Ammon's horn (tissue), 1 donor: ENCODE measurements at regions not wholly inside any gene's neighbourhood (a gene's known extent, or its start where the extent isn't known, plus 50 kb on each side); places are given as distances from the start of the nearest gene placed in this dataset.

ENCODE experiments used
- DNase-seq: peaks from one replicate; pipeline ENCODE4 v3.0.0-alpha.2; 2016; ENCODE audit warnings: low spot score

DNA sequence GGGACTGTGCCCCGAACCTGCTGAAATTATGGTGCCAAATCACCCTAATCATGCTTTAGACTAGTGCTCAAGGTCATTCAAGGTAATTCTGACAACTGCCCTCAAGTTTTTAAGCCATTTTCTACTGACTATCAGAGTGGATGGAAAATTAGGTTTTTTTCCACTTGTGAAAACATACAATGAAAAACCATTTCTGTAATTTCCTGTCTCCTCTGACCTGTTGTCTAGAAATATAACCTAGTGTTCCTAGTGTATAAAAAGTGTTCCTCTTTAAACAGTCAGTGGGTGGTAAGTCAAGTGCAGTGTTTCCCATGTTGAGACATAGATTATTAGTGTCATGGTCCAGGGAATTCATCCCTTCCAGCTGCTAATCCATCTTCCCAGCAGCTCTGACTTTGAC is 232.8 kb upstream of the UMPS start:
- DNase-seq = no peak

DNA sequence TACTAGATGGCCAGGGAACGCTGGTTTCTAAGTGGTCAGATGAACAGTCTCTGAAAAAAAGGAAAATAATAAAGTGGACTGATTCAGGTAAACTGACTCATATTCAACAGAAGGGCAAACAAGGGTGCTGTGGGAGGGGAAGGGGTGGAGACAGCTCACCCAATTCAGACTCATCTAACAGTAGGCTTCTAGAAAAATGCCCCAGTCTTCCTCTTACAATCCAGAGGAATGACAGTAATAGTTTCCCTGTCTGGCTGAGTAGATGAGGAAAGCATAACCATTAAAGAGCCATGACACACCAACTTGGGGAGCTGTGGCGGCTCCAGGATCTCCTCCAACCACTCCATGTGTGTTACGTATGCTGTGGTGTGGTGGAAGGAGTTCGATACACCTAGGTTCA is 231.4 kb upstream of the UMPS start:
- no peak for DNase-seq

DNA sequence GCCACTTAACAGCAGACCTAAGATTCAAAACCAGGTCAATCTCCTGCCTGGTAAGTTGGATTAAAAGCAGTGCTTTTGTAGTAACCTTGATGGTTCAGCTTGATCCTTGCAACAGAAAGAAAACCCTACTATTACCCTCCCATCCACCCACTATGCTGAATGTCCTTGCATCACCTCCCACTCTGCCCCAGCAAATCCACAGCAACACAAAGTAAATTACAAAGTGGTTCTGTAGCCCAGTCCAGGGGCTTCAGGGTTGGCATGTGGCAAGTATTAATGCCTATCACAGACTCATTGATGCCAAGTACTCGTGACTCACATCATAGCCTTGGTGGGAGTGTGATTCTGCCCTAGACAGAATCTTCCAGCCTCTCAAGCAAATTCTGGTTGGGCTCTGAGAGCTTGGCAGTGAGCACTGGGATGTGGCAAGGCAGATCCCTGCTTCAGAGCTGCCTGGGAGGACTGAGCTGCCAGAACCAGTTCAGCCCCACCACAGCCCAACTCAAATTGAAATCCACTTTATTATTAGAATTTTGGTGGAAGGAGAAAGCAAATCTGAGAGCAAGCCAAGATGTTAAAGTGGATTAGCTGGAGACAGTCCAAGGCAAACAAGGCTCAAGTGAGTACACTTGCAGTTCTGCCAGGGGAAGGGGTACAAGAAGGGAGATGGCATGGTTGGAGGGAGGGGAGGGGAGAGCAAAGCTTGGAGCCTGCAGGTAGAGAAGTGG is 225.8 kb upstream of the UMPS start:
- DNase-seq = peak; percentile 27

DNA sequence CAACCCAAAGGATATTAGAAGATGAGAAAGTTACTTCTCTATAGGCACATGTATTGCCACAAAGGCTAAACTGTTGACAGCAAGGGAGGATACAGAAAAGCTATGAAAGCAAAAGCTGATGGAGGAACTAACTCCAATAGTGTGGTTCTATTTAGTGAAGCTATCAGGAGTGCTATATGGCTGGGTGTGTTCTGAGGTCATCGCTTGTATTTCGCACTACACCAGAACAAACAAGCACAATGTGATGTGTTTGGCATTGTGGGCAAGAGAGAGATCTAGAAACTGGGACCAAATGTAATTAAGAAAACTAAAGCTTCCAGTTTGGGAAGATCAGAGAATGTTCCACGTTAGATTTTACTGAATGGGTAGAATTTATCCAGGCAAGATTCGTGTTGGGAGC is 220.4 kb upstream of the UMPS start:
- DNase-seq = no peak

DNA sequence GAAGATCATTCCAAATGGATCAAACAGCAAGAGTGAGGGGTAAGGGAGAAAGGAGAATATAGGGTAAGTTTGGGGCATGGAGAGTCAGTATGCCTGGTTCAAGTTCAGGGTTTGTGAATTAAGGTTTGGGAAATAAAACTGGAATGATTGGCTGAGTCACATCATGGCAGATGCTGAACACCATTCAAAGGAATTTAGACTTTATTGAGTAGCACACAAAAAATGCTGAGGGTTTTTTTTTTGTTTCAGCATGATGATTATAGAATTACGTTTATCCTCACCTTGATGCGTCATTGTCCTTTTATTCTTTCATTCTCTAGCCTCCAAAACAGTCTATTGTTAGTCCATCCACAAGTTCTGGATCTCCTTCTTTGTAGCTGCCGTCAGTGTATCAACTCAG is 220.0 kb upstream of the UMPS start:
- no peak for DNase-seq

DNA sequence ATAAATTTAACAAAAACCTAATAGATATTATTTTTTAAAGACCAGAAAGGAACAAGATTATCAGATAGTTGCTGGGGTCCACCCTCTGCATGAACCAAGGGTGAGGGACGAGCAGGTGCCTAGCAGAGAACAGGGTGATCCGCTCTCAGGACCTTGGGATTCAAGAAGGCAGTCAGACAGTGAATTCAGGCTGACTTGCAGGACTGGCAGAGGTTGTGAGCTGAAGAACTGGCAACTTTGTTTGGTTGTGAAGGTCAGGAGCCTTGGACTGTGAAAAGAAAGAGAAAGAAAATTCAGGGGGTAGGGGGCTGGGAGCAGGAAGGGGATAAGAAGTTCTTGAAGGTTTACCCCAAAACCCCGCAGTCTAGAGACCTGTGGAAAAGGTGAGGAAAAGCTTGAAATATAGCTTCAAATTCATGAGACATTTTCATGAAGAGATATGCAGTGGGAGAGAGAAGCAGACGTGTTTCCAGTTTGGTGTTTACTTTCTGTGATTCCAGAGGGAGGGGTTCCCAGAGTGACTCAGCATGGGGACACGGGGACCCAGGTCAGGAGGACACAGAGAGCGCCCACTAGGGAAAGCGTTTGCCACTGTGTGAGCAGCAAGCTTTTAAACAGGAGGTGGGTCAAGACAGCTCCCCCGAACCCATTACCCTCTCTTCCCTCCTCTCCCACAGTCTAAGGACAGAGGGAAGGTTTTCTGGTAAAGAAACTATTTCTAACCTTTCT is 217.2 kb upstream of the UMPS start:
- no peak for DNase-seq

DNA sequence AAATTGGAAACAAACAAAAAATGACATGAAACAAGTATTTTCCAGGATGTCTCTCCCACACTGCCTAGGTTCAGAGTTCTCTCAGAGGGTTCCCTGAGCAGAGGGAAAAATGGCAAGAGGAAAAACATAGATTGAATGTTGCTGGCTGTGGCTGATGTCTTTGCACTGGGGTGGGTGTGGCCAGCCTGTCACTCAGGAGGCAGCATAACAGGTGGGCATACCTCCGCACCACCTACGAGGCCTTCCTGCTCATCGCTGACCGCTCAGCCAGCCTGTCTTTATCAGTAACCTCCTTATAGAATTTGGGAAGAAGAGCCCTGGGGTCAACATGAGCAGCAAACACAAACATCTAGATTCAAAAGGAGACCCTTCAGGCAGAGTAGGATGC is 216.6 kb upstream of the UMPS start:
- DNase-seq = no peak

DNA sequence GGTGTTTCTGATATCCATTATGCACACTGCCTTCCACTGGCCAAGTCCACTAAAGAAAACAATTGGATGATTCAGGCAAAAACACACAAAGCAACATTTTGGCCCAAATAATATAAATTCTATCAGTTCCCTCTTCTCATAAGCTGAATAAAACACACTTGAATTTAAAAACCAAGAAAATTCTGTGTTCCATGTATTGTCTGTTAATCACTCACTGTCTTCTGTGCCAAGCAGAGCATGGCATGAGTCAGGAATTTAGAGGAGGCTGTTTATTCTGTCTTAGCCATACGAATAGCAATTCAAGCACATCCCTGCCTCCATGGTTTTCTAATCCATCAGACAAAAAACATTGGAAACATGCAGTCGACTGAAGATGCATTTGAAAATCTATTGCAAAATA is 215.6 kb upstream of the UMPS start:
- peak; percentile 74 for DNase-seq

DNA sequence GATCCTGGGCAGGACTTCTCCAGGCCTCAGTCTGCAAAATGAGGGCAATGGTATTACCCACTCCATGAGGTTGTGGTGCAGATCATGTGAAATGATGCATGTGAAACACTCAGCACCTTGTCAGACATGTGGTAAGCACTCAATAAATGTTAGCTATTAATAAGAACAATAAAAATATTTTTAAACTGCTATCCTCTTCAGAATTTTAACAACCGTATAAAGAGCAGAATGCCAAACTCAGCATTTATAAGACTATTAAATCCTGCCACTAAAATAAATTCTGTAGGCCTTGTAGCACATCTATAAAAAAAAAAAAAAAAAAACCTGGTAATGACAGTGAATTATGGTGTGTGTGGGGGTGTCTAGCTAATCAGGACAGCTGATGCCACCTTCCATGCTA is 213.9 kb upstream of the UMPS start:
- no peak for DNase-seq

DNA sequence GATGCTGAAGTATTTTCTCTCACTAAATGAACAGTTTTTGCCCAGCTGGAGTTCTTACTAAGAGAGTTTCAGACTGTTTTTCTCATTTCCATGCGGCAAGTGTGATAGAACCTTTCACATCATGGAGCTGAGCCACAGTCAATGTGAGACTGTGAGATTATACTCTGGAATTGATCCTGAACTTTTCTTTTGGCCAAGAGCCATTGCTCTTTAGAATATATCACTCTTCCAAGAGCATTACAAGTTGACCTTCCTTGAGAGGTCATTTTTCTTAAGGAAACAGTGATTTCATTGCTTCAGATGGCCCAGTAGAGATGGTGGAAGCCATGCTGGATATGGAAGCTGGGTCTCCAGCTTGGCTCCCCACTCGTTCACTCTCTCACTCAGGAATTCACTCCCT is 212.9 kb upstream of the UMPS start:
- DNase-seq = no peak

DNA sequence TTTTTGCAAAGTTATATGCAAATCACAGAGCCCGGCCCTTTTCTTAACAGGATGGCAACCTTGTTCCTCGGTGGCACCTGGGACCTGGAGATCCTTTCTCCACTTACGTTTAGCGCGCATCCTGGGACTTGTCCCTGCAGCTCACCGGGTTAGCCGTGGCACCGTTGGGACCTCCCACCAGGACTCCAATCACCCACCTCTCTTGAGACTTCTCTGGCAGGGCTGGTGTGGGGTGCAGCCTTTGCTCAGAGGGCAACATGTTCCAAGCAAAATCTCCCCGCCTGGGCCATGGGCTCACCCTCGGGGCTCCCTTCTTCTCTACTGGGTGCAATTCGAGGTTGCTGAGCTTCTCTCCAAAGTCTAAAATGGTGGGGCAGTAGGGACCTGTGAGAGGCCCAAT is 211.9 kb upstream of the UMPS start:
- no peak for DNase-seq

DNA sequence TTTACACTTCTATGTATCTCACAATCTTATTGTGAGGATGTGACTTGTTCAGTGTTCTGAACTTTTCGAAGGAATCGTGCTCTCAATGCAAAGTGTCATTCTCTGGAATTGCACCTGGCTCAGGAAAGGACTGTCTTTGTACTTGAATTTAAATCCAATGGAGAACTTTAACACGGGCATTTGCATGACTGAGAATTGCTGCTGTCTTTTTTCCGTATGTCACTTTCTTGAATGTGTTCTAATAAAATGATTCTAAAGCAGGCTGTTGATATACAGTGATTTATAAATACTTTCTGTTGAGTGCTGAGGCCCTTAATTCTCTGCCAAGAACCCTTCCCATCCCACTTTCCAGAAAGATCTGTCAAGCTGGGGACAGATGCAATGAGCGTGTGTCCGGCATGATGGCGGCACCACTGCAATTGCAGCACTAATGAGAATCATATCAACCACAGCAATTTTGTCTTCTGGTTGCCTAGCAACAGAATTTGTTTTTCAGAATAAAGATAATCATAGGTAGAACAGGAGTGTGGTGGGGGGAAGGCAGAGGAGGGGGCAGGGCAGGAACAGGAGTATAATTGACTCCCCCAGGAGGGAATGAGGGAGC is 210.6 kb upstream of the UMPS start:
- no peak for DNase-seq

DNA sequence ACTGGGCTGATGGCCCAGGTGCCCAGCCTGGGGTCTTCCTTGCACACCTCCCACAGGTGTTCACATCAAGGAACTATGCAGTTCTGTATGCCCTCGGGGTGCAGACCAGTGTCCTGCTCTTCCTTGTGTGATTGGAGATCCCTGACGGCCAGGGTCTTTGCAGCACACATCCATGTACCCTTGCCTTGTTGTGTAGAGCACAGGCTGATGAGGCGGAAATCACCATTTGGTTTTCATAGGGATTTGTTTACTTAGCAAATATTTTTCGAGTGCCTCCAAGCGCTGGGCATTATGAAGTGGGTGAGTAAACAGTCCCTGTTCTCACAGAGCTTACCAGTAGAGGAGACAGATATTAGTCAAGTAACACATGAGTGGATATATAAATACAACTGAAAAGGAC is 209.3 kb upstream of the UMPS start:
- no peak for DNase-seq

DNA sequence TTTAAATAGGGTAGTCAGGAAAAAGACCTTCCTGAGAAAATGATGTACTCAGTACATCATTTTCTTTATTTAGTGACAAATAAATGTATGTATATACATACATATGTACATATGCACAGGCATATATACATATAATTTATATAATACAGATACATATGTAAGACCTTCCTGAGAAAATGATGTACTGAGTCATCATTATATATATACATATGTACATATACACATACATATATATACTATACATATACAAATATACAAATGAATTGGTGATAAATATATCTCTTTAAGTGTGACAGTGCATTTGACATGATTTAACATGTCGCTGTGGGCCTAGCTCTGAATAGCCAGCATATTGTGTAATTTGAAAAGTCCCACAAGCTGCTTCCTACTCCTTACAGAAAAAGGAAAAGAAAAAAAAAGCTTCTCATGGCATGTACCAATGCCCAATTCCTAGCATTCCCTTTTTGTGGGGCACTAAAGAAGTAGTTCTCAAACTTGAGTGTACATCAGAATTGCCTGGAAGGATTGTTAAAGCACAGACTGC is 208.1 kb upstream of the UMPS start:
- DNase-seq = no peak

DNA sequence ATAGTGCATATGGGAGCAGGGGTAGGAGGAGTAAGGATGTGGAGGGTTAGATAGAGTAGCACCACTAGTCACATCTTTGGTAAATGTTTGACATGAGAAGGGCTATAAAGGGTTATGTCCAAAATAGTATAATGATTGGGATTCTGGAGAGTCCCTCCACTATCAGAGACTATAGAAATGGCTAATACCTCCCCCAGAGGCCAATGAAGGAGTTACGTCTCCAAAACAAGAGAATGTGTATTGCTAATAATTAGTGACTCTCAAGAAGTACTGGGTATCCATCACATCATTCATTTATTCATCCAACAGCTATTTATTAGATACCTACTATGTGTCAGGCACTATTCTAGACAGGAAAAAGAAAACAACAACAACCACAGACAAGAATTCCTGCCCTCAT is 203.7 kb upstream of the UMPS start:
- no peak for DNase-seq

DNA sequence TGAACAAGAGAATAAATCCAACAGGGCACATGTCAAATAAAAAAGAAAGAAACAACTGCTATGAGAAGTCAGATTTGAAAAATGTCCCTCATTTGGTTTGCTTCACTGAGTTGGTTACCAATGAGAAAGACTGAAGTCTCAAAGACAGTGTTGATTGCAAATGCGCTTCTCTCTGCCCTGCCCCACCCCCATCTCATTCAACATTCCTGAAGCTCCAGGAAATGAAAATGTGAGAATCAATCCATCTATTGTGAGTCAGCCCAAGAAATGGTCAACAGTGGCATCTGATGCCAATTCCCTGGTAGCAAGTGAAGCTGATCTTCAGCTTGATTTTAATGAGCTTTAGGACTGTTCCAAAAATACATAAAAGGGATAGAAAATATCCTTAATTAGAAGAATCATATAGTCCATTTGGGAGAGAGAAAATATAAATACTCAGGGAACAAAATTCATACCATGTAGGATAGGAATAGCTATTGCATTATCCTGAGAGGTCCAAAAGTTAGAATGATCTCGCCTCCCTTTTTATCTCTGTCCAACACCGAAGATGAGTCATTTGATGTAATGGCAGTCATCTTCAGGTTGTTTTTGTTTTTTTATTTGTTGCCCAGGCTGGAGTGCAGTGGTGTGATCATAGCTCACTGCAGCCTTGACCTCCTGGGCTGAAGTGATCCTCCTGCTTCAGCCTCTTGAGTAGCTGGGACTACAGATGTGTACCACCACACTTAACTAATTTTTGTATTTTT is 200.3 kb upstream of the UMPS start:
- peak; percentile 70 for DNase-seq

DNA sequence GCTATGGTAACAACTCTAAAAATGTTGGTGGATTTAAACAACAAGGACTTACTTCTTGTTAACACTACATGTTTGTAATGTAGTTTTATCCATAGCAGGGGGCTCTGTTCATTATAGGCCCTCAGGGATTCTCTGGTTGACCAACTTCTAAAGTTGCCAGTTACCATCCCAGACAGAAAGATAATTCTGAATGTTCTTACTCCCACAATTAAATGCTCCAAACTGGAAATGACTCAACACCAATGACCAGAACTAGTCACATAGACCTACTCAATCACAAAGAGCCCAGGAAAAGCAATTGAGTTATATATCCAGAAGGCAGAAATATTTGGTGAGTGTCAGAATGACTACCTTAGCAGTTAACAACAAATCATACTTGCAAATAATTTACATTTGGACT is 199.3 kb upstream of the UMPS start:
- no peak for DNase-seq

DNA sequence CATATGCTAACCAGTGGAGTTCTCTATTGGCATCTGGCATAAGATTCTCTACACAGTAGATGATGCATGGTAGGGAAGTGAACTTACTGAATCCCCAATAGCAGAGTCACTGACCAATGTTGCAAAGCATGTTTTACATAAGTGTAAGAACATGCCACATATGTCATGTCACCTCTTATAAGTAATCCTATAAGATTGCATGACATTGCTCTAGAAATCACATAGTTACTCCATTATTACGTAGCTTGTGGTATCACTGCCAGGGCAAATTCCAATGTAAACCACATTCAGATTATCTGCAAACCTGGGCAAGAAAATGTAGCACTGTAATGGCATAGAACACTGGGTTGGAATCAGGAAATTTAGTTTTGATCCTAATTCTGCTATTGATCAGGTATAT is 198.2 kb upstream of the UMPS start:
- DNase-seq = no peak

DNA sequence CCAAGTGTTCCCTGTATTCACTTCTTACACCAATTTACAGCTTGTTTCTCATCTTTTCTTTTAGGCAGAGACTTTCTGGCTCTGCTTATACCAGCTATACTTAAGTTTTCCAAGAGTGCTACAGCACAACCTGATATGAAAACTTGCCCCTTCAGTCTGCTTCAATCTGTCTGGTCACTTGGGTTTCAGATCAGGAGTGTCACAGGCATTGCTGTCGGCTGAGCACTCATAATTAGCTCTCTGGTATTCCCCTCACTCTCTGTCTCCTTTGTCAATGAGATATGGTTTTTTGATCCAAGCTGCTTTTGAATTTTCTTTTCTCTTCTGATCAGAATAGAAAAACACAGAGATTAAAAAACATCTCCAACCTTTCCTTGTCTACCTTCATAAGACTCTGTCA is 194.9 kb upstream of the UMPS start:
- DNase-seq = no peak

DNA sequence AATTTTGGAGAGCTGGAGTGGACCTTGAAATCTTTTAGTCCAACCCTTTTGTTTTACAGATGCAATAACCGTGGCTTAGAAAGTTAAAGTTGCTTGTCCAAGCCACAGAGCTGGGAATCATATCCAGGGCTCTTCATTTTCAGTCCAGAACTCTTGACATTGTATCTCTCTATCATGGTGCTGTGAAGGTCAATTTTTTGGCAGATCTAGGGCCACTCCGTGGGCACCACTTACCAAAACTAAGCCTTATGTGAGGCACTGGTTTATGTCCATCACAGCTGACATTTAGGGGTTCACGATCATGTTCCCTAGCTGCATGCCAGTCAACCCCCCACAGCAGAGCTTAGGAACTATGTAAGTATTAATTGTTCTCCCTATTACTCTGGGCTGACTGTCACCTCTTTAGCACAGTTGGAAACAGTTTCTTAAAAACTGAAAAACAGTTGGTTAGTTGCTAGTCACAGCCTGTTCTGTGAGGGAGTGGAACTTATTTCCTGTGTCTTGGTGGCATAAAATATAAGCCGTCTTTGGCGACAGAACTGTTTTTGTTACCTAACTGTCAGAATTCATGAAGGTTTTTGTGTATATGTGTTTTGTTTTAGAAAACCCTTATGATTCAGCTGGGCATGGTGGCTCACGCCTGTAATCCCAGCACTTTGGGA is 189.6 kb upstream of the UMPS start:
- no peak for DNase-seq

DNA sequence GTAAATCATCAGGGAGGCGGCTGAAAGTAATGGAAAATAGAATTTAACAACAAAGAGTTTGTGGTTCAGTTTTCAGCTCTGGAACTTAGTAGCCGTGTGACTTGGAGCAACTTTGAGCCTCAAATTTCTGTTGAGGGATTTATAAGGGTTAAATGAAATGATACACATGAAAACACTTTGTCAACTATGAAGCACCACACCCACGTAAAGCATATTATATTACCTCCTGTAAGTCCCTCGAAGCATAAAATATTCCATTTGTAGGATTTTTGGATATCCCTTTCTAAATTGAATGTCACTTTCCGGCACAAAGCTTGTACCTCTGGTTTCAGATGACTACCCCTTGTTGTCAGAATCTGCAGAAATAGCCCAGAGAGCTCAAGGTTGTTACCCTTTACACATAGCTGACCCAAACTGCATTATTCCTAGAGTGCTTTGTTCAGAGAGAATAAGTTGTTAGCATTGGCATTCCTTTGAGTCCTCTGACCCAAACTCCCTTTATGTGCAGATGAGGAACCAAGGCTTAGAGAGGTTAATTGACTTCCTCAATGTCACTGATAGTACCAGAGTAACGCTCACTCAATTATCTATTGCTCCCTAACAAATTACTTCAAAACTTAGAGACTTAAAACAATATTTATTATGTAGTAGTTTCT is 187.9 kb upstream of the UMPS start:
- DNase-seq = no peak

DNA sequence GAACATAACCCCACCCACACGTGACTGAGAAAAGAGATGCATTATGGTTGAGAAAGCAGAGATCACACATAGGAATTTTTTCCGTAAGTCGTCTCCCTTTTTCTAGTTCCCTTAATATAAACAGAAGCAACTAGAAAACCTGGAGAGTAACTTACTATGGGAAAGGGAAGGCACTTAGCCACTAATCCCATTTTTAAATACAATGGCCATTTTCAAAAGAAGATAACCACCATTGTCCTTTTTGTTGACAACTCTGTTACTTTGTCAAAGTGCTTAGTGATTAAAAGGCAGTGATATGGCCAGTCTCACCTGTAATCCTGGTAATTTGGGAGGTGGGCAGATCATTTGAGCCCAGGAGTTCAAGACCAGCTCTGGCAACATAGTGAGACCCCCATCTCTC is 184.4 kb upstream of the UMPS start:
- DNase-seq = no peak
